HG02610 (cell line): ENCODE measurements at regions not wholly inside any gene's neighbourhood (a gene's known extent, or its start where the extent isn't known, plus 50 kb on each side); places are given as distances from the start of the nearest gene placed in this dataset.

Source experiments
- ATAC-seq: cut with Tn5 transposase; IDR thresholded peaks from one replicate; pipeline ENCODE4 v1.9.1; 2021; ENCODE audit warnings: mild to moderate bottlenecking, moderate library complexity; ENCODE audit not compliant: unreplicated experiment

- no peak for ATAC-seq
Observed at GRCh38 chr2:187274146-187274545, 173.9 kb downstream of the CALCRL start.

- no peak for ATAC-seq
Observed at GRCh38 chr2:187272255-187272654, 175.8 kb downstream of the CALCRL start.

GRCh38 chr2:187271825-187272224 lies 176.2 kb downstream of the CALCRL start:
- no peak for ATAC-seq

DNA sequence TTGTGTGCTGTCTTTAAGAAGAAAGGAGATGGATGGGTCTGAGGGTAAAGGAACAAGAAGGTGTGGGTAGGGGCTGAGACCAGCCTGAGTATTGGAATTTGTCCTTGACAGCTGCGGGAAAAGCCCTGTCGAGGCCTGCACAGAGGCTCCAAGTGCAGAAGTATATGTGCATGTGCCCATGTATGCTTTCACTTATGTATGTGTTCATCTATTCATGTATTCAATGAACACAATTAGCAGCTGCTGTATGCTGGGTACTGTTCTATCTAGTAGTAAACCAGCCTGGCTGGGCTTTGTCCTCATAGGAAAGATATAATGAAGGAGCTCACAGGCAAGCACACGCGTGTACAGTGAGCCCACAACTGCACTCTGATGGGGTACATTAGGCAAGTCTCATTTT lies 181.4 kb downstream of the CALCRL start:
- no peak for ATAC-seq

DNA sequence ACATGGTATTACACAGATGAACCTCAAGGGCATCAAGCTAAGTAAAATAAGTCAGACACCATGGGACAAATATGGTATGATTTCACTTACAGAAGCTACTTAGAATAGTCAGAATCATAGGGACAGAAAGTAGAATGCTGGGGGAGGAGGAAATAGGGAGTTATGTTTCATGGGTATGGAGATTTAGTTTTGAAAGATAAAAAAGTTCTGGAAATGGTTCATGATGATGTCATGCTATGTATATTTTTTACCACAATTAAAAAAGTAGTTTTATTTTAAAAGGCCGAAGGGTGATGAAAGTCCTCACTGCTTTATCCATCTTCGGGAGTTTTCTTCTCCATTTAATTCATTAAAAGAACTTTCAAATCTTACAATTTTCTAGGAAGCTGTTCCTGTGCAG lies 181.9 kb downstream of the CALCRL start:
- ATAC-seq, result no peak

DNA sequence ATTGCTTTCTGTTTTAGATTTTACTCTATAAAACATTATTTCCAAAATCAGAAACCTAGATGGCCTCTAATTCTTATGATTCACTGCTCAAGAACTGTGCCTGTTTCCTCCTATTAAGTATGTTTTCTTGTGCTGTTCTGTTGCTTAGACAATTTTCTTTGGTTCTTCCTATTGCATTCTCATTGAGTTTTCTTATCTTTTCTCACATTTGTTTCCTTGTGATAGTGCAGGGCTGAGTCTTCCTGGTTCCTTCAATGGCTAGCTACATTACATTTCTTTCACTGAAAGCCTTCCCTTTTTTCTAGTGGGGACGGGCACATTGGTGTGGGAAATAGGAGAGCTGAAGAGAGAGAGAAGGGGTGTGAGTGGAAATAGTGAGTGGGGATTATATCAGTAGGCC lies 183.4 kb downstream of the CALCRL start:
- no peak for ATAC-seq

GRCh38 chr2:187263675-187264560 lies 184.1 kb downstream of the CALCRL start:
- no peak for ATAC-seq

DNA sequence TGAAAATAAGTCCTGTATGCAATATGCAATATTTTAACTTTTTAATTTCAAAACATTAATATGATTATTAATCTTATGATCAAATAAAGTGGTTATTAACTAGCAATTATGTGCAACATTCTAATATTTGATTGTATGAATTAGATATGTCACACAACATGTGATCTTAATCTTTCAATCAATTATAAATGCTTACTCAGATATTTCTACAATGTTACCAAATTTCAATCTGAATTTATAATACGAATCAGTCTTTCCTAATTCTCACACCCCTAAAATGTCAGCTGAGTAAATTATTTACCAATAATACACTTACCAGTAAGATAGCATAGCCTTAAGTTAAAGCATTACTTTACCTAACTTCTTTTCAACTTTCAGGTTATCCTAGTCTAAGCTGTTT lies 186.3 kb downstream of the CALCRL start:
- no peak for ATAC-seq

- no peak for ATAC-seq
Observed at GRCh38 chr2:187252063-187252462, 196.0 kb downstream of the CALCRL start.

- no peak for ATAC-seq
Observed at GRCh38 chr2:187250137-187250536, 197.9 kb downstream of the CALCRL start.

DNA sequence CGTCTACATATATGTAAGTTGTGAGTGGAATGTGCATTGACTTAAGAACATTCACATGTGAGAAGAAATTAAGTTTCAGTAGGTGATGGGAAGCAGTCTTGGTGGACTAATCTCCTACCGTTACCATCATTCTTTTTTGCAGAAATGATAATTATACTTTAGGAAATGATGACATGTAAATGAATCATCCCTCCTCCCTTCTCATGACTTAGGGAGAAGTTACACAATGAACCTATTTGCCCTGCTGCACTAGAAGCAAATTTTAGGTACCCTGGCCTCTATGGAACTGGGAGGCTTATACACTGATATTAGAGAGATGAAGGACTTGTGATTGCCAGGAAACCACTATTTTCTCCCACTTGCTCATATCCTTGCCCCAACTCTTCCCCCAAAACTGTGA lies 214.2 kb downstream of the CALCRL start:
- no peak for ATAC-seq

- ATAC-seq, result no peak
Observed at GRCh38 chr2:187232749-187233148, 215.3 kb downstream of the CALCRL start.

GRCh38 chr2:187230088-187230487 lies 218.0 kb downstream of the CALCRL start:
- no peak for ATAC-seq

DNA sequence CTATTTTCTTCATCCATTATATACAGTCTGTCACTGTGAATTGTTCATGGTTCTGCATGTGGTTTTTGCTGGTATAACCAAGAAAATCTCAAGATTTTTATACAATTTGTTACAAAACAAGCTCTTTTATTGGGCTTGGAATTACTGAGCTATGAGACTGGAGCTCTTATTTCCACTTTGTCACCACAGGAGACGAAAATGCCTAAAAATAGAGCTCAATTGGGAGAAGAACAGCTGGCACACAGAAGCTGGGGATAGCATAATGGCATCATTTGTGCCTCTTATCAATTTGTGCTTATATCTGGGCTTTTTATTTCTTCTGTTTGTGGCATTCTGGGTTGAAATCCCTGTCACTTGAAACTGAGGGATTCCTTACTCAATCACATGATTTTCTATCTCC lies 219.1 kb downstream of the CALCRL start:
- no peak for ATAC-seq

GRCh38 chr2:187224989-187225388 lies 223.1 kb downstream of the CALCRL start:
- ATAC-seq, result no peak

DNA sequence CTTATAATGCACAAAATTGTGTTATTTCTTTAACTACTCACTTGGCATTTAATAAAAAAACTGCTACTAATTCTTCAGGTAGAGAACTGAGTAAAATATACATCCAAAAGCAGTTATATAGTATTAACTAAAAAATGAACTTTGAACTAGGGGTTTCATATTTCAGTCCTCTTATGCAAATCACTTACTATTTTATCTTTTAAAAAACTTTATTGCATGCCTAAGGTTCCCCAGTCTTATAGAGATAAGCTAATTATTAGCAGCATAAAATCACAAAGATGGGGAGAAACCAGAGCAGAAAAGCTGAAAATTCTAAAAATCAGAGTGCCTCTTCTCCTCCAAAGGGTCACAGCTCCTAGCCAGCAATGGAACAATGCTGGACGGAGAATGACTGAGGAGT lies 228.0 kb downstream of the CALCRL start:
- no peak for ATAC-seq

DNA sequence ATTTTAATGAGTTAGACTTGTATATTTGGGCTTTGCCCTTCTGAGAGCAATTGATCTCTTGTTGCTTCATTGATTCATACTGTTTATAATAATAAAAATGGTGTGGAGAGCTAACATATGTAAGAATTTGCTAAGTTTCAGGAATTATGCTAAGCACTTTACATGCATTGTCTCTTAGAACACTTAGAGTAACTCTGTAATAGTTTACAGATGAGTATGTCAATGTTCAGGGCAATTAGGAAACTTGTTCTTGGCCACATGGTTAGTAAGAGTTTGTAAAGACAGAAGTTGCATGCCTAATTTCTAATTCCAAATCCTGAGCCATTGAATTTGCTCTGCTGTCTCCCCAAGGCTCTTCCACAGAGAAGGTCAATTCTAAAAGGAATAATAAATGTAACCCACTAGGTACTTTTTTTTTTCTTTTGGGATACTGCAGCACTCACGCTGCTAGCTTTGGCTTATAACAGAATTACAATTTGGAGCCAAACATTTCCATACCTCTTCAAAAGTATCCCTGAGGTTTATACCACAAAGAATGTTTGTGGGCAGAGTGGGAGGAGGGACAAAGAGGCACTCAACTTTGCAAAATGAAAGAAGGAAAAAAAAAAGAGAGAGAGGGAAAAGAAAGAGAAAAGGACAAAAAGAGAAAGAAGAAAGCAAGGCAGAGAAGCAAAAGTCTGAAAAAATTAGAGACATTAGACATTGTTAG lies 232.4 kb downstream of the CALCRL start:
- no peak for ATAC-seq

GRCh38 chr2:187214306-187214705 lies 233.7 kb downstream of the CALCRL start:
- no peak for ATAC-seq

DNA sequence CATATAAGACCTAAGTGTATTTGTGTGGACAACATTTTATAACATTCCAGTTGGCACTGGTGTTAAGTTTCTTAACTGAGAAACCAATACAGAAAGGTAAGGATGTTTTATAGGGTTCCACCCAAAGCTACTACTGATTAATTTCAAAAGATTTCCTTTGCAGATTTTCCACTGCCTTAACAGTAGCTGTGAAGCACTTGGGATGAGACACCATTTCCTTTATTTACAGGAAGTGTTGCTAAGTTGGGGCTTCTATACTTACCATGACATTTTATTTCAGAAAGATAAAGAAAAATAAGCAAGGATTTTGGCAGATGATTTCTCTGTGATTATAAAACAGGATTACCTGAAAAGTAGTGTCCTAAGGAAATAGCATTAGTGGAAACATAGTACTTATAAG lies 234.3 kb downstream of the CALCRL start:
- ATAC-seq, result no peak

GRCh38 chr2:187210726-187211125 lies 237.3 kb downstream of the CALCRL start:
- ATAC-seq, result no peak

GRCh38 chr2:187208199-187208785 lies 239.8 kb downstream of the CALCRL start:
- ATAC-seq, result no peak

DNA sequence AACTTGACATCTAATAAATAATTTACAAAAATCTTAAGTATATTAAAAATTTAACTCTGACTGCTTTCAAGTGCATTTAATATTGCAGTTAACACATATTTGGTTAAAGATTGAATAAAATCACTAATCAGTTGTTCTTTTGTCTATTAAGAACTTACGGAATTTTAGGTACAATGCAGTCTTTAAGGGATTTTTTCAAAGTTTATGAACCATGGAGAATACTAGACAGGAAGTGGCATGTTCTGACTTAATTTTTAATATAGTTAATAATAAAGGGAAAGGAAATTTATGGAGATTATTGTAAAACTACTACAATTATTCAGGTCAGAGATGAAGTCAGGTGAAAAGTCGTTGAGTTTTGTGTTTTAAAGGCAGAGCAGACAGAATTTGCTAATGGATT lies 240.9 kb downstream of the CALCRL start:
- ATAC-seq, result no peak
